Esophagus muscularis mucosa (tissue), 3 donors: ENCODE measurements at regions not wholly inside any gene's neighbourhood (a gene's known extent, or its start where the extent isn't known, plus 50 kb on each side); places are given as distances from the start of the nearest gene placed in this dataset.

Experiments used
- CTCF ChIP-seq, 3 experiments: fragments of 200-600 bp in 2 of 3; fragments of 450-650 bp in 1 of 3; sonication (generic) in 2 of 3; IDR thresholded peaks; one replicate each; pipeline ENCODE4 v1.5.1; 2017 to 2019; ENCODE audit warnings: antibody characterized with exemption in 3 of 3, mild to moderate bottlenecking in 2 of 3, moderate library complexity in 1 of 3
- POLR2A ChIP-seq: fragments of 450-650 bp; IDR thresholded peaks from one replicate; pipeline ENCODE4 v1.6.1; 2017; ENCODE audit warnings: antibody characterized with exemption, moderate library complexity, mild to moderate bottlenecking, low read depth

DNA sequence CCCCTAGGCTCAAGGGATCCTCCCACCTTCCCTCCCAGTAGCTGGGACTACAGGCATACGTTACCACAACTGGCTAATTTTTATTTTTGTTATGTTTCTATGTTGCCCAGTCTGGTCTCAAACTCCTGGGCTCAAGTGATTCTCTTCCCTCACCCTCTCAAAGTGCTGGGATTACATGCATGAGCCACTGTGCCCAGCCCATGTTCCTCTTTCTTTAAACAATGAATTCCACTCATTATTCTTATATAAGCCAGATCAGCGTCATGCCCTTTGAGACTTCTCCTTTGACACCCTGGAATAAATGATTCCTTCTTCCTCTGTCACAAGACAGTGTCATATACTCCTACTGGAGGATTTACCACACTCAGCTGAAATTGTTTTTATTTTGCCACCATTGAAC is 519.9 kb upstream of the SPRY2 start:
- no peak for TF ChIP-seq POLR2A
- no peak for TF ChIP-seq CTCF (IDR thresholded peaks at IDR 0.05)
